Ureter (tissue), 1 donor: ENCODE measurements at regions not wholly inside any gene's neighbourhood (a gene's known extent, or its start where the extent isn't known, plus 50 kb on each side); places are given as distances from the start of the nearest gene placed in this dataset.

Source experiments
- DNase-seq: peaks from one replicate; pipeline ENCODE4 v3.0.0-alpha.2; 2020; ENCODE audit warnings: low spot score
- donor health status: DM: yes; HTN: yes; CAD: no.

DNA sequence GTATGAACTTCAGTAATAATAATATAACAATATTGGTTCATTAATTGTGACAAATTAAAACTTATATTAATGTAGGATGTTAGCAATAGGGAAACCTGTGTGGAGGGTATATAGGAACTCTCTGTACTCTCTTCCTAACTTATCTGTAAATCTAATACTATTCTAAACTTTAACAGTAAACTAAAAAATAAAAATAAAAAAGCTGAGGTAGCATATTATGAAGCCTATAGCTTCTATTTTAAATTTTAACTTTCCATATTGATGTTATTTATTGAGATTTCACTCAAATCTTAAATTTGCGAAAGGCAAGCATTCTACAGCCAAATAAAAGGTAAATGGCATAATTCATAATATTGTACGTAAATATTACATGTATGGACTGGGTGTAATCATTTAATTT, 326.4 kb downstream of the MEI4 start:
- DNase-seq = no peak

DNA sequence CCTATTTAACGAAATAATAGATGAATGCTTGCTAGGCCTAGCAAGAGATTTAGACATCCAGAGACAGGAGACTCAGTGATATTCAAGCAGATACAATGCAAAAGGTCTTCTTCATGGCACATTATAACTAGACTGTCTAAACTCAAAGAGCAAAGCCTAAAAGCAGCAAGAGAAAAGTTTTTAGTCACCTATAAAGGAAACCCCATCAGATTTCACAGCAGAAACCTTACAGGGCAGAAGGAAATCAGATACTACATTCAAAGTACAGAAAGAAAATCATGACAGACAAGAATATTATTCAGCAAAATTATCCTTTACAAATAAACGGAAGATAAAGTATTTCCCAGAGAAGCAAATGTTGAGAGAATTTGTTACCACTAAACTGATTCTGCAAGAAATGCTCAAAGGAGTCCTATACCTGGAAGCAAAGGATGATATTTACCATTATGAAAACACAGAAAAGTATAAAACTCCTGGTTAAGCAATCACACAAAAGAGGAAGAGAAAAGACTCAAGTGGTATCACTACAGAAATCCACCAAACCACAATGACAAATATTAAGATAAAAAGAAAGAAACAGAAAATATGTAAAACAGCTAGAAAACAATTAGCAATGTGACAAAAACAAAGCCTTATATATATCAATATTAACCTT, 333.7 kb downstream of the MEI4 start:
- no peak for DNase-seq

DNA sequence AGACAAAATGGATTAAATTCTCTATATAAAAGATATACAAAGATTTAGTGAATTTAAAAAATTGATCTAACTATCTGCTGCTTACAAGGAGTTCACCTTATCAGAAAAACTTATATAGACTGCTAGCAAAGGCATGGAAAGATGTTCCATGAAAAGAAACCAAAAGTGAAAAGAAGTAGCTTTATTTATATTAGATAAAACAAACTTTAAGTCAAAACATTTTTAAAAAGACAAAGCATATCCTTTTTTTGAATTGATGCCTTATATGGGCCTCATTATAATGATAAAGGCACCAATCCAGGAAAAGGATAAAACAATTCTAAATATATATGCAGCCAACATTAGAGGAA, 334.2 kb downstream of the MEI4 start:
- DNase-seq = no peak

DNA sequence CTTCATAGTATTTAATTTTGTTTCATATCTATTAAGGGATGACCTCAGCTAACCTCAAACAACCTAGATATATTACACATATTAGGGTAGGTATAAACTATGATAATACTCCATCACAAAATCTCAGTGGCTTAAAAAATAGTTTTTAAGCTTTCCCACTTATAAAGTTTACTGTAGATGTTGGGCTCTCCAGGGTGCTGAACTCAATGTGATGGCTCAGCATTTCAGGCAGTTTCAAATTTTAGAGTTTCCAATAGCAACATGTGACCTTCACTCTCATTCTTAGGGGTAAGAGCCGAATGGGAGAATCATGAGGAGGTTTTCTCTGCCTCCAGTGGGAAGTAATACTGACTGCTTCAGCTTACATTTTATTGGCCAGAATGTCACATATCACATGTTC, 357.3 kb downstream of the MEI4 start:
- no peak for DNase-seq

DNA sequence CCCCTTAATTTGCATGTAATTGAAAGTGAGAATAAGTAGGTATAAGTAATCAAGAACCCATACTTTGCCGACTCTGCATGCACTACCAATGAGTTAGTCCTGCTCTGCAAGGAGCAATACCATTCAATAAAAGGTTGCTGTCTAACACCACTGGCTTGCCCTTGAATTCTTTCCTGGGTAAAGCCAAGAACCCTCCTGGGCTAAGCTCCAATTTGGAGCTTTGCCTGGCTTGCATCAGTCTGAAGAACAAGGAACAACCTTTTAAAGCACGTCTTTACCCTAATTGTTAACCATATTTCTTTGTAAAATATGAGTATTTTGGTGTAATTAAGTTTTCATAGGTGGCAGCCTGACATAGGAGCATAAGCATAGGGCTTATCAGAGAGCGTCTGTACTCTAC, 367.7 kb downstream of the MEI4 start:
- DNase-seq = no peak

DNA sequence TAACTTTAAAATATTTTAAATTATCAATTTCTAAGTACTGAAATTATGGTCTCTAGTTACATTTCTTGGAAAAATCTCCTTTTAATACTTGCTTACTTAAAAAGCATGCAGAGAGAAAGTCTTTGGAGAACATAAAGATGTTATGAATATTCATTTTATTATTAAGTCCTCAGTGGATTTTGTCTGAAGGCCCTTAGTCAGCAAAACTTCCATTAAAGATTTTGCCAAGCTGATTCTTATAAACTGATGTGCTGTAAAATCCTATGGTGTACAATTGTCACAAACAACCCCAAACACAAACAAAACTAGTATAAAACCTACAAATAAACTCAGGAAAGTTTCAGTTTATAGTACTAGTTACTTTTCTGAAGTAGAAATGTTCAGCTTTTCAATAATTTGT, 372.7 kb downstream of the MEI4 start:
- no peak for DNase-seq

DNA sequence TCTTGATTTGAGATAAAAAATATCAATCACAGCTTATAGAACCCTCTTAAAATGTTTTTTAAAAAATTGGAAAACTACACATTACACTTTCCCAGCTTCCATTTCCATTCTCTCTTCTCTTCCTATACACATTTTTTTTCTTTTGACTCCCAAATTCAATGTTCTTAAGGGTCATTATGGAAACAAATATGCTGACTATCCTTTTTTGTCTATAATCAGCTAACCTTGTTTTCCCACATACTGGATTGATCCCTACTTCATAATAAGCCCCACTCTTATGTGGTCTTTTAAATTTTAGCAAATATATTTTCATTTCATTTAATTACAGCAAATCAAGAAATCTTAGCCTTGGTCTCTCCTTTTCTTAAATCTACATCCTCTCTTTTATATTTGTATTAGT, 378.4 kb downstream of the MEI4 start:
- DNase-seq = no peak

DNA sequence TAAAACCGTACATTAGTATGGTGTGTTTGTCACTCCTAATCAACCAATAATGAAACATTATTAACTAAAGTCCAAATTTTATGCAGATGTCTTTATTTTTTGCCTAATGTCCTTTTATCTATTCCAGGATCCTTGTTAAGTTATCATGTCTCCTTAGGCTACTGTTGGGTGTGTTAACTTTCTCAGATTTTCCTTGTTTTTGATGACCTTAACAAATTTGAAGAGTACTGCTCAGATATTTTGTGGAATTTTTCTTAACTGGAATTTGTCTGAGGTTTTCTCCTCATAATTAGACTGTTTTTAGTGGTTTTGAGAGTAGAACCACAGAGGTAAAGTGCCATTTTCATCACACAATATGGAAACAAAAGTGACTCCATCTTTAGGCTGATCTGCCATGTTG, 406.3 kb downstream of the MEI4 start:
- no peak for DNase-seq

DNA sequence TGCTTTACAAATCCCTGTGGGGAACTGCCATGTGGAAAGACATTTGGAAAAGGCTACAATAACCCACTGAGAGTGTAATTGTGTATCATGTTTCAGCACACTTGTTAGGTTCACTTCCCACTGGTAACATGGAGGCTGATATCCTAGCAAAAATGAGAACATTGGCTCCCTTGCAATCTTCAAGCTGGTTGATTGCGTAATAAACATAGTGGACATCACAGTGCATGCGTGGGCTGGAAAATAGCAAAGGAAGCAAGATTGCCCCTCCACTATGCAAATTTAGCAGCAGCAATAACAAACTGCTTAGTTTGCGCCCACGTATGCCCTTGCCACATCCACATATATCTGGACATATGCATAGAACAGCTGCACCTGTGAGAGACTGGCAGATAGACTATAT, 410.2 kb downstream of the MEI4 start:
- DNase-seq = no peak

DNA sequence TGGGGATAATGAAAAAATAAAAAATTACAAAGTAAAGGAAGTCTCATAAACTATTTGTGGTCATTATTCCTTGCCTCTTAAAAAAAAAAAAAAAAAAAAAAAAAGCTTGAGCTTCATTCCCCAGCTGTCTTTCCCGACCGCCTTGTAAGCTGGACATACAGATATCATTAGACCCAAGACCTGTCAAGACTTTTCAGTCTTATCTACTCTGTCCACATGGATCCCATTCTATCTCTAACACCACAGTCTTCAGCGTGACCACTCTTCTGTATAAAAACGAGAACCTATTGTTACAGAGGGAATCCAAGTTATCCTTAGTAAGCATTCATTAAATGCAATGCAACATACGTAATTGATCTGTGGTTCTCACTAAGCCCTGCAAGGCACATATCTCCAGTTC, 423.5 kb downstream of the MEI4 start:
- DNase-seq = no peak

DNA sequence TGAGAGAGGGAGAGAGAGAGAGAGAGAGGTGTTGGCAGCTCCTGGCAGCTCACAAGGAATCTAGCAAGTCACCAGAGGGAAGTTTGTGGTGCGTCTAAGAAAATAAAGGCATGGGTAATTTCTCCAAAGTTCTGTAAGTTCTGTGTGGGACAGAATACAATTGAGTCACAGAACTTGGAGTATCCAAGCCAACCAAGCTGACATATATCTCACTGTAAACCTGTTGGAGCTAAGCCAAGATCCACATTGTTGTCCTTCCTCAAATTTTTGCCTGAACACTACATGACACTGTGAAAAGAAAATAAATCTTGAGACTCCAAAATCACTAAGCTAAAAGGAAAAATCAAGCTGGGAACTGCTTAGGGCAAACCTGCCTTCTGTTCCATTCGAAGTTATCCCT, 436.7 kb downstream of the MEI4 start:
- DNase-seq = no peak

DNA sequence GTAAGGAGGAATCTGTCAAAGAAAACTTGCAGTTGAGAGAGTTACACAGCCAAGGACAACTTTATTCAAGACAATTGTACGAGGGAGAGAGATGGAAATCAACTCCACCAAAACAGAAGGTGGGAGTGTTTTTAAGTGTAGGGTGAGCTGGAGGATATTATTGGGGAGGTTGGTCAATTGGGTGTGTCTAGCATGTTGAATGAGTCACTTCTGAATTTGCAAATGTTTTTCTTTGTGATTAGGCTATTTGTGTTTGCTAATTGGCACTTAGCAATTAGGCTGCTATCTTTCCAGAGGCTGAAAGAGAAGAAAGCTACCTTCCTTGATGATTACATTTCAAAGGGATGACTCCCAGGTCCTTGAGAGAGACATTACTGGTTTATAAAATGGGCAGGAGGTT, 441.1 kb downstream of the MEI4 start:
- DNase-seq = no peak

DNA sequence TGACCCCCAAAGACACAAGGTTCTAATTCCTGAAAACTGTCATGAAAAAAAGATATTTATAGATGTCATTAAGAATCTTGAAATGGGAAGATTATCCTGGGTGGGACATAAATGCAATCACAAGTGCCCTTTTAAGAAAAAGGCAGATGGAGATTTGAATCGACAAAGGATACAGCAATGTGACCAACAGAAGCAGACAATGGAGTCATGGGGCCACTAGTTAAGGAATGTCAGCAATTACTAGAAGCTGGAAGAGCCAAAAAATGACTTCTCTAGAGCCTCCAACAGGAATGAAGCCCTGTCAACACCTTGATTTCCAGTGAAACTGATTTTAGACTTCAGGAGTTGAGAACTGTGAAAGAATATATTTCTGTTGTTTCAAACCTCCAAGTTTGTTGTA, 448.5 kb downstream of the MEI4 start:
- no peak for DNase-seq

DNA sequence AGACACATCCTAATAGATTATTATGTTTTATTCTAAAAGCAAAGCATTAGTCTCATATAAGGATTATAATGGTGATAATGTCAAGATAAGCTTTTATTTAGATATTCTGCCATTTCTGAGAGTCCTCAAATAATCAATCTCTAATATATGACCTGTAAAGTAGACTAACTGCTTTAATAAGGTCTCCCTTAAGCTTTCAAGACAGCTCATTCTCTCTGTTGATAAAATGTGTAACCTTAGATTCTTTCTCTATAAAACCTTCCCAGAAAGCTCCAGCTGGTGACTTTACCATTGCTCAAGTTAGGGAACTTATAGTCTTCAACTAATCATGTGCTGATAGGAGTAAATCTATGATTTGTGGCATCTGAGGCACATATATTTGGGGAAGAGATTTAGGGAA, 457.8 kb downstream of the MEI4 start:
- DNase-seq = no peak

DNA sequence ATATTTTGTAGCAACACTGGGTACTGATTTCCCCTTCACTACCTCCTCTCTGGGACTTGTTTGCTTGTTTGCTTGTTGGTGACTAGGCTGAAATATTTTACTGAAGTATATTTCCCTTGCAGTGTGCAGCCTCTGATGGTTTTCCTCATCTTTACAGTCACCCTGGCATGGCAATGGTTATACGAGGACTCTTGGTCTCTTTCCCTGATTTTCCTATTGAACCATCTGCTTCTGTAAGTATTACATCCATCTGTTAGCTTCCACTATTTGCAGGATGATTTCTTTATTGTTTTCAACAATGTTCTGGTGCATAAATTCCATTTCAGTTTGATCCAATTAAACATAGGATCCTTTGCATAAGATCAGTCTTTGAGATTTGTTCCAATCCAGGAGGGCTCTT, 465.1 kb downstream of the MEI4 start:
- no peak for DNase-seq

DNA sequence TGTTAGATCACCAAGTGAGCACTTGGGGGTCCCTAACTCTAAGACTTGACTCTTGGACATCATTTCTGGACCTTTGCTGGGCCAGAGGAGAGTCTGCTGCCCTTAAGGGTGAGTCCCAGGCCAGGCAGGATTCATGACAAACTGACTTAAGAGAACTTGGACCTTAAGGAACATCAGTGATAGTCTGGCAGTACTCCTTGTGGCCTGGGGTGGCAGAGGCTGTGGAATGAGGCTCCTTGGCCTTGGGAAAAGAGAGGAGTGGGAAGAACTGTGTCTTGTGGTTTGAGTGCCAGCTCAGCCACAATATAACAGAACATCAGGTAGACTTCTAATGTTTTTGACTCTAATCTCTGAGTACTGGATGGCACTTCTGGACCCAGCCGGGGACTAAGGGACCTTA, 478.7 kb downstream of the MEI4 start:
- no peak for DNase-seq

DNA sequence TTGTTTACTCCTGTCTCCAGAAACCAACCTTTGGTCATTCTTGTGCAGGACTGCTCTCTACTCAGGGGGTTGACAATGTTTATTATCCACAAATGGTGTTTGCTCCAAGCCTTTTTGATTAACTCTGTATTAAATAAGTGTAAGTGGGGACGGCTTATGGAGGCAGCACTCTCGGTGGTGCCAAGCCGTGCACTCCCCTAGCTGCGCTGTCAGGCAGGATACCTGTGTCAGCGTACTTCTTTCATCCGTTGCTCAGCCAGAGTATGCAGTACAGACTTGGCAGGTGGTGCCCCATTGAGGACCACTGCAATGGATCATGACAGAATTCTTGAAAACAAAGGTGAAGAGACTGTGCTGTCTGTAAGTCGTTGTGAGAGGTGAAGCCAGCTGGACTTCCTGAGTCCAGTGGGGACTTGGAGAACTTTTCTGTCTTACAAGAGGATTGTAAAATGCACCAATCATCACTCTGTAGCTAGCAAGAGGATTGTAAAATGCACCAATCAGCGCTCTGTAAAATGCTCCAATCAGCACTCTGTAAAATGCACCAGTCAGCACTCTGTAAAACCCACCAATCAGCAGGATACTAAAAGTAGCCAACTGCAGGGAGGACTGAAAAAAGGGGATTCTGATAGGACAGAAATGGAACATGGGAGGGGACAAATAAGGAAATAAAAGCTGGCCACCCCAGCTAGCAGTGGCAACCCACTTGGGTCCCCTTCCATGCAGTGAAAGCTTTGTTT, 480.0 kb downstream of the MEI4 start:
- no peak for DNase-seq

DNA sequence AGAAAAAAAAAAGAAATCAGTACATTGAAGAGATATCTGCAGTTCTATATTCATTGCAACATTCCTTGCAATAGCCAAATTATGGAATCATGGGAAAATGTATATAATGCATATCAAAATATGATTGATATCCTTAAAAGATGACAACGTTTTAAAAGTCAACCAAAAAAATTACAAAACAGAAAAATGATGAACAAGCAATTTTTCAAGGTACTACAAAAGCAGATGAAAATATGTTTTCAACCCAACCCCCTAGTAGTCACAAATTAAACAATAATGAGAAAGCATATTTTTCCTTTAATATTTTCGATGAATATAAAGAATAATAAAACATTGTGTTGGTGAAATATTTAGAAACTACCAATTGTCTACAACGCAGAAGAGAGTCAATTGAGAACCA, 497.6 kb downstream of the MEI4 start:
- no peak for DNase-seq

DNA sequence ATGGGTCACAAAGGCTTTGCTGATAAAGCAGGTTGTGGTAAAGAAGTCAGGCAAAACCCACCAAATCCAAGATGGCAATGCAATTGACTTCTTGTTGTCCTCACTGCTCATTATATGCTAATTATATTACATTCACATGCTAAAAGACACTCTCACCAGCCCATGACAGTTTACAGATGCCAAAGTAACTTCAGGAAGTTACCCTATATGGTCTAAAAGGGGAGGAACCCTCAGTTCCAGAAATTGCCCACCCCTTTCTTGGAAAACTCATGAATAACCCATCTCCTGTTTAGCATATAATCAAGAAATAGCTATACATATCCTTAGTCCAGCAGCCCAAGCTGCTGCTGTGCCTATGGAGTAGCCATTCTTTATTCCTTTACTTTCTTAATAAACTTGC, 501.1 kb downstream of the MEI4 start:
- DNase-seq = no peak

DNA sequence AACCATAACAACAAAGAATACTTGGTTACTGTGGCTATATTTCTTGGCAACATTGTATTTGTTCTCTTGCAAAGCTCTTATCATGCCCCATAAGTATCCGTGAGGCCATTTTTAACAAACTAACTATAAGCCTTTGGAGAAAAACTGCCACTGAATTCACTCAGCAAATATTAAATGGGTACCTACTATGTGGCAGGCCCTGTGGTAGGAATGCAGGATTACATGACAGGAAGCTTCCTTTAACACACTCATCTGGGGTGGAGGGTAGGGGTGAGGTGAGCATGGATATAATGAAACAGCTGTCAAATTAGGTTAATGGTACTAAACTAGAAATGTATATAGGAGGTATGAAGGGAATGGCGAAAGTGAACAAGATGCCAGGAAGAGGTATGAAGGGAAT, 504.8 kb downstream of the MEI4 start:
- no peak for DNase-seq

DNA sequence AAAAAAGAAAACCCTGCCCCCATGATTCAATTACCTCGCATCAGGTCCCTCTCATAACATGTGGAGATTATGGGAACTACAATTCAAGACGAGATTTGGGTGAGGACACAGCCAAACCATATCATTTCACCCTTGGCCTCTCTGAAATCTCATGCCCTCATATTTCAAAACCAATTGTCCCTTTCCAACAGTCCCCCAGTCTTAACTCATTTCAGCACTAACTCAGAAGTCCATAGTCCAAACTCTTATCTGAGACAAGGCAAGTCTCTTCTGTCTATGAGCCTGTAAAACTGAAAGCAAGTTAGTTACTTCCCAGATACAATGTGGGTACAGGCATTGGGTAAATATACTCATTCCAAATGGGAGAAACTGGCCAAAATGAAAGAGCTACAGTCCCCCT, 536.1 kb downstream of the MEI4 start:
- no peak for DNase-seq

DNA sequence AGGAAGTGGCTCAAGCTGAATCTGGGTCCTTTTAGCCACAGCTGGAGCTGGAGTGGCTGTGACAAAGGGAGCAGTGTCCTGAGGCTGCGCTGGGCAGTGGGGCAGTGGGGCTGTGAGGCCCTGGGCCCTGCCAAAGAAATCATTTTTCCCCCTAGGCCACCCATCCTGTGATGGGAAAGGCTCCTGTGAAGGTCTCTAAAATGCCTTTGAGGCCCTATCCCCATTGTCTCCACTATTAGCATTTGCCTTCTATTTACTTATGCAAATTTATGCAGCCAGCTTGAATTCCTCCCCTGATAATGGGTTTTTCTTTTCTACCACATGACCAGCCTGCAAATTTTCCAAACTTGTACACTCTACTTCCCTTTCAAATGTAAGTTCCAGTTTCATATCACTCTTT, 539.2 kb downstream of the MEI4 start:
- DNase-seq = no peak

DNA sequence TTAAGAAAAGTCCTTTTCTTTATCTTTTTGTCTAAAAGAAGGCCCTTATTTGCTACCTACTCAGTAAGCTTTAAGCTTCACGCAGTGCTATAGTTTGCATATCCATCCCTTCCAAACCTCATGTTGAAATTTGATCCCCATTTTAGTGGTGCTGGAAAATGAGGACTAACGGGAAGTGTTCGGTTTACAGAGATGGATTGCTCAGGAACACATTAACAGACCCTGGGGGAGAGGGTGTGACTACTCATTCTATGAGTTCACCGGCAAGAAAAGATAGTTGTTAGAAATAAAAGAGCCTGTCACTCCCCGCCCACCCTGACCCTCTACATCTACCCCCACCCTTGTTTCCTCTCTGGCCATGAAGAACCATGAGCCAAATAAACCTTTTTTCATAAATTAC, 546.2 kb downstream of the MEI4 start:
- DNase-seq = no peak

DNA sequence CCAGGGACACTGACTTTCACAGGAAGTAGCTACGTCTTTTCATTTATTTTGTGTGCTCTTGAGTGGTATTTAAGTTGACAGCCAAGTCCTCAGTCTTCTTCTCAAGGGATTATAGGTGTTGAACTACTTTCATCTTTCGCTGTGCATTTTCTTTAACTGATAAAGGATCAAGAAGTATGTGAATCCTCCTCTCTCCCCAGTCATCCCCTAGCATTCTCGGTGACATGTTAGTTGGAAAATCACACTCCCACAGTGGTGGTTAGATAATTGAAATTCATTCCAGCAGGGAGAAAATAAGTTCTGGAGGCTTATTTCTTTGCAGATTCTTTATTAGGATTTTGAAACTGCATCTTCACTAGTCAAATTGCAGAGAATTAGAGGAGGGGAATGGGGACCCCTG, 569.4 kb downstream of the MEI4 start:
- DNase-seq = no peak
